ENCODE measurements at regions not wholly inside any gene's neighbourhood (a gene's known extent, or its start where the extent isn't known, plus 50 kb on each side); places are given as distances from the start of the nearest gene placed in this dataset.

DNA sequence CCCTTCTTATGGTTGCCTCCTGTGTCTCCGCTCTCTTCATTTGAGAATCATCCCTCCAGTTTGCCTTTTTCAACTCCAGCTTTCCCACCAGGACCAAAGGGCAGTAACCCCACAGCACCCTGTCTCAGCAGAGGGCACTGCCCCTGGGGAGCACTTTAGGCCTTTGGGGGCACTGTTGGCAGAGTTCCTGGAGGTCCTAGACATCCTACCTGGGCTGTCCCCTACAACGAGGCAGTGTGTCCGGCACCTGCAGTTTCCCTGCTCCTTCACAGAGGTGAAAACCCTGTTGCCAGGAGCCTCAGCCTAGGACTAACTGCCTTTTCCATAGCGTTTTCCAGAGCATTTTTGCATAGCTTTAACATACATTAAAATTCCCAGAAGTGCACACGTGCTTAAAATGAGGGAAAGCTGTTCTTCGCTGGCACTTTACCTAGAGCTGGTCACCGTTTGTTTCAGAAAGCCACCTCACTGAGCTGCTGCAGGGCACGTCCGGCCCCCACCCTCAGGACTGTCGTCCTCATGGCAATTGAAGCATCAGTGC lies 234.9 kb downstream of the TEX29 start:
- no peak for DNase-seq

DNA sequence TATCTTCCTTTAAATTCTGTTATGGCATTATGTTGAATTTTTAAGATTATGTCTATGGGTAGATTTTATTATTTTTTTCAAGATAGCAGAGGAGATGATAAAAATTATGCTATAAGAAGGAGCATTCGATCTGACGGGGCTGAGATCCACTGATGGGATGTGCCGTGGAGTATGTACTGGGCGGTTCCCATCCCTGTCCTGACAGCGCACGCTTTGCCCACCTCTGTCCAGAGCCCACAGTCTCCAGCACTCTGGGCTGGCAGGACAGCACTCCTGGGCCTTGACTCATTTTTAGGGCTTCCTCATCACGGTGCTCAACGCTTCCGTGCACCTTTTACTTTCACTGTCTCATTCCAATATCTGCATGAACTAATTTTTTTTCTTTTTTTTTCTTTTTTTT lies 235.5 kb downstream of the TEX29 start:
- DNase-seq: no peak

DNA sequence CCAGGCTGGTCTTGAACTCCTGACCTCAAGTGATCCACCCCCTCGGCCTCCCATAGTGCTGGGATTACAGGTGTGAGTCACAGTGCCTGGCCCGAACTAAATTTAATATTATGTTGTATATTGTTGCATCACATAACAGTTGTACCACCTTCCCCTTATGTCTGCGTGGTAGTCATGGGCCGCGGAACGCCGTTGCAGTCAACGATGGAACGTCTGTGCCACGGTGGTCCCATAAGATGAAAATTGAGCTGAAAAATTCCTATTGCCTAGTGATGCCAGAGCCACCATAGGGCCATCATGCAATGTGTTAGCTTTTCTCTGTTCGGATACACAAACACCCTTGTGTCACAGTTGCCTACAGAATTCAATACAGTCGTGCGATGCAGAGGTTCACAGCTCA lies 236.1 kb downstream of the TEX29 start:
- DNase-seq: no peak

DNA sequence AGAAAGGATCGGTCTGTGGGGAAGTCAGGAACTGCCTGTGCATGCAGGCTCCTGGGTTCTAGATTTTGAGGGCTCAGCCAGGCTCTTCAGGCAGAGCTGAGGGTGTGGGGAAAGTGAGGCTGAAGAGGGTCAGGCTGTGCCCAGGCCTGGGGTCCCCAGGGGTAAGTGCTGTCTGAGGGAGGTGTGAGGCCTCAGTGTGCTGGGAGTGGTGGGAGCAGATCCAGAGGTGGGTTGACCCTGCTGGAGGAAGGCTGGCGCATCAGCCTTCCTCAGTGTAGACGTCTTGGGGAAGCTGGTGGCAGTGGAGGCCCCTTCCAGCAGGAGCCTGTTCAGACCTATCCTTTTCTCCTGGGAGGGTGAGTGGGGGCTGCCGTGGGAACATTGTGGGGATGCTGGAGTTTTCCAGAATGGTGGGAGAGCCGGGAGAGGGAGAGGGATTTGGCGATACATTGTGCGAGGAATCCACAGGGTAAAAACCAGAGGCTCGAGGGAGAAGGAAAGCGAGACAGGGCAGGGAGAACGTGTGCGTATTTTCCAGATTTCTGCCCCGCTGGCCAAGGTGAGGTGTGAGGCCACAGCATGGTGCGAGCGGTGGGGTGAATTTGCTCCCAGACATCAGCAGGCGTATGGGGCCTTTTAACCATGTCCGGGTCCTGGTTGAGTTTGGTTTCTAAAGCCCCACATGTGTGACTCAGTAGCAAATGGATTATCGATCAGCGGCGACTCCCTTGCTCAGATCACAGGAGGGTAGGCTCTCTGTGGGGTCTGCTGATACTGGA lies 237.7 kb downstream of the TEX29 start:
- no peak for DNase-seq

DNA sequence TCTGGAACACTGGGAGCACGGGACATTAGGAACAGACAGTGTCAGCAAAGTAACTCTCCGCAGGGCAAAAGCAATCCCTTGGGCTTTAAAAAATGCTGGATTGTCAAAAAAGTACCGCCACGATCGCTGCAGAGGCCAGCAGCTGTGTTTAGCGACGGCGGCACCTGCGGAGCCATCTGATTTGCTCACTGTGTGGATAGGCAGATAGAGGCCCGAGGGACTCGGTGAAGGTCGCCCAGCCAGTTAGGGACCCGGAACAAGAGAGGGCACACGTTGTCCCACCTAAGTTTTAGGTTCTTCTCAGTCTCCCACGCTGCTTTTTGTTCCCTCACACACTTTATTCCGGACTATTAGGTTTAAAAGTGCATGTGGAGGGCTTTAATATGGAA lies 238.3 kb downstream of the TEX29 start:
- no peak for DNase-seq

DNA sequence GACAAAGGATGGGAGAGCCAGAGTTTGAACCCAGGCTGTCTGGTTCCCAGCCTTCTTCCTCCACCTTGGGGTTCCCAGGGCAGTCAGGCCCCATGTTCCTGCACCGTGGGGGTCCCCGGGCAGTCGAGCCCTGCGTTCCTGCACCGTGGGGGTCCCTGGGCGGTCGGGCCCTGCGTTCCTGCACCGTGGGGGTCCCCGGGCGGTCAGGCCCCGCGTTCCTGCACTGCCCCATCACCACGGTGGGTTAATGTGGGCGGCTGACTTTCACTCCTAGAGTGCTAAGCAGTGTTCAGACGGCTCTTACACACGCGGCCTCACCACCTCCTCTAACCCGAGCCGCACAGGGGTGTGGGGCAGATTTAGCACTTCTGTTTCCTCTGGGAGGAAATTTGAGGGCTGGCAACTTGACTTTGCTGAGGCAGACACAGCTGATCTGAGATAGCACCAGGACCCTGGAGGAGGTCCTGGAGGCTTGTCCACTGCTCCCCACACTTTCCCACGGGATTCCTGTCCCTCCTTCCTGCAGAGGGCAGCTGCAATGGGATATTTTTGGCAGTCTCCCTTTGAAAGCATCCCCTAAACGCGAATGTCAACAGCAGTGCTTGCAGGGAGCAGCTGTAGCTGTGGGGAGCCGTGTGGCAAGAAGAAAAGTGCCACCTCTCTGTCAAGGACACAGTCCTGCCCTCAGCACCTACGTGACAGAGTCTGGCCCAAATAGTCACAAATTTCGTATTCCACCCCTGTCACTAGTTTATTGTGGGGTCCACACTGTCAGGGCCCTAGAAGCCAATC lies 239.4 kb downstream of the TEX29 start:
- DNase-seq: no peak

DNA sequence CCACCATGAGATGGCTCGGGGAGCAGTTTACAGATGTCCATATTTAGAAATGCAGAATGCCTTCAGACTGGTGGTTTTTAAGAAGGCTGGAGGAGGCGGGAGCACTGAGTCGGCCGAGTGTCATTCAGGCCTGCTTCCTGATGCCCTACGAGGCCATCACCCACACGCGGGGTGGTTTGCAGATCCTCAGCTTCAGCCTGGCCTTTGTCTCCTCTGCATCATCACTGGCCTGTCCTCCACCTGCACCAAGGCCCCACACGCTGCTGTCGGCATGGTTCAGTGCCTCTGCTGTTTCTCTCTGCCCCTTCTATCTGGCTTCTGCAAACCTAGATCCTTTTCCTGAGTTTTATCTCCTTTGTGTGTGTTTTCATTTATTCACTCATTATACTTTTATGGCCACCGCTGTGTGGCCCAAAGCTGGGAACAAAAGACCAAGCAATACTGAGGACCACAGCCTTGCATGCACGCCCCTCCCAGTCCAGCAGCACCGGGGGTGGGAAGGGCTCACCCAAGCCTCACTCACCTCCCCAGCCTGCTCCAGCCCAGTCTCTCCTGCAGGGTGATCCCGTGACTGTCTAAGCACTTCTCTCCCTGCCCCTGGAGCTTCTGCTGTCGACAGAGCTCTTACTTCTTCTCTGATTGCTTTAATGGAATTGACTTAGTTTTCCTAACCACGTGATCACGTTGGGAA lies 240.8 kb downstream of the TEX29 start:
- DNase-seq: no peak

DNA sequence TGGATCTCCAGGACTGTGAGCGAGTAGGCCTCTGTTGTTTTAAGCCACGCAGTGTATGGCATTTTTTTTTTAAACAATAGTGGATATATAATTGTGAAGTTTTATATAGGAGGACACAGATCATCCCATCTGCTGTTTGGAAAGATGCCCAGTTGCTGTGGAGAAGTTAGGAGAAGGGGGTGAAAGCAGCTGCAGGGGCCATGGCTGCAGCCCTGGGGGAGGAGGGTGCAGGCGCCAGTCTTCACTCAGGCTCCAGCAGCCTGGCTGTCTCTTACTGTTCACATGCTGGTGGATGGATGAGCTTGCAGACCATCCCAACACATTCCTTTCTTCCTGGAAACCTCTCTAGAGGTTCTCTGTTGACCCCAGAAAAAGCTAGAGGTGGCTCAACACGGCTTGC lies 242.3 kb downstream of the TEX29 start:
- no peak for DNase-seq

DNA sequence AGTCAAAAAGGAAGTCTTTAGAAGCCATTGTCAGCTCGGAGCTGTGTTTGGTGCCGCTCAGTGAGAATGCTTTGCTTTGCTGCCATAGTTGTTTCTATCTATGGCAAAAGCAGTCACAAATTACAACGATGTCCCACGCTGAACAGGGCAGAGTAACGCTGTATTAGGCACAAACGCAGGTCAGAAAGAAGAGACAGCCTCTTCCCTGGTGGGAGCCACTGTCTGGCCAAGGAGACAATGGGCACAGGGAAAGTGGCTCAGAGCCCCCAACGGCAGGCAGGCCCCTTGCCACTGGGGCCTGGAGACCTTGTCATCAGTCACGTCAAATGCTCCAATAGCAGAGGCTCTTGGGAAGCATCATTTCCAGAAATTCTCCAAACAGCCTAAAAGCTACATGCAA lies 244.2 kb downstream of the TEX29 start:
- DNase-seq: no peak

DNA sequence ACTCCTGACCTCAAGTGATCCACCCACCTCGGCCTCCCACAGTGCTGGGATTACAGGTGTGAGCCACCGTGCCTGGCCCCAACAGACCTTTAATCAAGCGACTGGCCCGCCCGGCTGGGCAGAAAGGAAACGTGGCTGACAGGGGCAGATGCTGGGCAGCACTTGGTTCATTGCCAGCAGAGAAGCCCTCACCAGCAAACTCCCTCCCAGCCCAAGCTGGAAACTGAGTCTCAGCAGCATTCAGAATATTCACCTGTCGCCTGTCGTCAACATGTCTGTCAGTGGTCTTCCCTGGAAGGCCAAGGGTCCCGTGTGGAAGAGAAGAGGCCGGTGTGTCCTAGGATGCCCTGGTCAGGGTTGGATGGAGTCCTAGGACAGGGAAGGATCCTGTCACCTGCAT lies 245.0 kb downstream of the TEX29 start:
- DNase-seq: no peak

DNA sequence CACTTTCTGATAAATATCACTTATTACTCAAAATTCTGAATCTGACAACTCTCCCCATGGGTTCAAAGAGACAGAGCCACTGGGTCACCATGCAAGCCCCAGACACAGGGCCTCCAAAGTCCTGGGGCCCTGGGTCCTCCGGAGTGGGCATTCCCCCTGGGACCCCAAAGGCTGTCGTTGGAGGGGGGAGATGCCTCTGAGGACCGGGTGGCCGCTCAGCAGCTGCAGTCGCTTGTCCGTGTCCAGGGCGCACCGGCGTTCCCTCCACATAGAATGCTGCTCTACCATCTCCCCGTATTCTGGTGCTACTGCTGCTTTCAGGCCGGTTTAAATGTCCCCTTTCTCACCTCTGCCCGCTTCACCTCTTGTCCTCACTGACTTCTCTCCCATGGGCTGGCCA lies 246.1 kb downstream of the TEX29 start:
- DNase-seq: no peak

DNA sequence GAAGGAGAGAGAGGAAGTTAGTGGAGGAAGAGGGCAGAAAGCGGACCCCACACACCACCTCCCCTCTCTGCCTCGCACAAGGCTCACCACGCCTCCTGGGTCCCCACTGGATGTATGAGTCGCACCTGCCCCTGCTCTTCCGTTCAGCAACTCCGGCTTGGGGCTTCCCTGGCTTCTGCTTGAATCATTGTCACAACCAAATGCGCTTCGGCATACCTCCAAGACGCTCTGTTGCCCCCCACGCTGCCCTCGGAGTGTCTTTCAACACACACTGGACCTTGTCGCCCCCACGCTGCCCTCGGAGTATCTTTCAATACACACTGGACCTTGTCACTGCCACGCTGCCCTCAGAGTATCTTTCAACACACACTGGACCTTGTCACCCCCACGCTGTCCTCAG lies 247.2 kb downstream of the TEX29 start:
- DNase-seq: no peak

DNA sequence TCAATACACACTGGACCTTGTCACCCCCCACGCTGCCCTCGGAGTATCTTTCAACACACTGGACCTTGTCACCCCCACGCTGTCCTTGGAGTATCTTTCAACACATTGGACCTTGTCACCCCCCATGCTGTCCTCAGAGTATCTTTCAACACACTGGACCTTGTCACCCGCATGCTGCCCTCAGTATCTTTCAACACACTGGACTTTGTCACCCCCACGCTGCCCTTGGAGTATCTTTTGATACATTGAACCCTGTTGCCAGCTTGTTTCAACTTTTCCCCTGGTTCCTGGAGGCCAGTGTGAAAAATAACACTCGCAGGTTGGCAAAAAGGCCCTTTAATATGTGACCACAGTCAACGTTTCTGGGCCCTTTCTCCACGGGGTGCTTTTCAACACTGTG lies 247.8 kb downstream of the TEX29 start:
- no peak for DNase-seq

DNA sequence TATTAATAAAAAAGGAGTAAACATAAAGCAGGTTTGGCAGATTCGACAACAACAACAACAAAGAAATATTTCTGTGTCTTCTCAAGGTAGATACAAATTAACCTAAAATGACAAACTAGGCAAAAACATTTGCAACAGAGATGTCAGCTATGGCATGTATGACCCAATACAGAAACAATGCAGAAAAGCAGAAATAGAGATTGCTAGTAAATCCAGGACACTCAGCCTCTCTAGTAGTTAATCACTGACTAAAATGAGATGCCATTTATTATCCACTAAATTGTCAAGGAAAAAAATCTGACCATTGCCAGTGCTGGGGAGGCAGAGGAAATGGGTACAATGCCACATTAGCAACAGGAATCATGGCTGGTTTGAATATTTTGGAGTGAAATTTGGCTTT lies 250.5 kb downstream of the TEX29 start:
- no peak for DNase-seq

DNA sequence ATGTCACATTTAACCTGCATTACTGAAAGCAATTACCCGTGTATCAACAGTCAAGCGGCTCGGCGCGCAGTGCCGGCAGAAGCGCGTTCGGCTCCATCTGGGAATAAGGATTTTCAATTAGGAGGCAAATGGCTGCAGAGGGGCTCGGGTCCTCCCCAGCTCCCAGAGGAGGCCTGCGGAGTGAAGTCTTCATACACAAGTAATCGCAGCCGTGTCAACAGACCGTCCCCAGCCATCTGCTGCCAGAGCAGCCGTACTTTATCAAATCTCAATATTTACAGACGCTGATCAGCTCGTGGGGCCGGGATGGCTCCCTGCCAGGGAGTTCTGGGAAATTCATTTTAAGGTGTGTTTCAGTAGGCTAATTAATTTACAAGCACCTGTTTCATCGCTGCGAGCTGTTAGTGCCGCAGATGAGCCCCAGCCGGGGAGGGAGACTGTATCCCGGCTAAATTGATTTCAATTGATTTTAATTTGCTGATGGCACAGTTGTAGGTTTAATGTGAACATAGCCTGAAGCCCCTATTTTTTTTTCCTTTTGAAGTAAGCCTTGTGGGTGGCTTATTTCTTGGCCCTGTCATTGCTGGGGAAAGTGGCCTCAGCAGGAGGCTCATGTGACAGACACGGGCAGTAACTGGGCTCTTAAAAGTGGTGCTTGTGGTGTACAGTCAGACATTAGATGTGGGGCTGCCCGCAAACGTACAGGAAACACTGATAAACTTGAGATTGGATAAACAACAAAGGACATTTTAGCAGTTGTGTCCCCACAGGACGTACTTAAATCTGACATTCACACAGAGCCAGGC lies 252.7 kb downstream of the TEX29 start:
- DNase-seq: no peak

DNA sequence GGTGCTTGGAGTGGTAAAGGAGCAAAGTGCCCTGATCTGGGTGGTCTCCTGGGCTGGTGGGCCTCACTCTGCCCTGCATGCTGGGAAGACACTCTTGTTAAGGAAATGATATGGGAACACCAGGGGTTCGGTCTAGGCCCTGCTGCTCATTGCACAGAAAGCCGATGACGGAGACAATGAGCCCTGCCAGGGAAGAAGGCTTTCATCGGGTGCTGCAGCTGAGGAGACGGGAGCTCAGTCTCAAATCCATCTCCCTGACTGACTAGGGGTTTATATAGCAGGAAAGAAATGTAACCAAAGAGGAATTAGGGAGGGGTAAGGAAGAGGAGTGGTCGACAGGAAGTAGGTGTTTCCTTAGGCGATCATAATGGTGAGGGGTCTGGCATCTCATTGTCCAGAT lies 253.4 kb downstream of the TEX29 start:
- DNase-seq: no peak

DNA sequence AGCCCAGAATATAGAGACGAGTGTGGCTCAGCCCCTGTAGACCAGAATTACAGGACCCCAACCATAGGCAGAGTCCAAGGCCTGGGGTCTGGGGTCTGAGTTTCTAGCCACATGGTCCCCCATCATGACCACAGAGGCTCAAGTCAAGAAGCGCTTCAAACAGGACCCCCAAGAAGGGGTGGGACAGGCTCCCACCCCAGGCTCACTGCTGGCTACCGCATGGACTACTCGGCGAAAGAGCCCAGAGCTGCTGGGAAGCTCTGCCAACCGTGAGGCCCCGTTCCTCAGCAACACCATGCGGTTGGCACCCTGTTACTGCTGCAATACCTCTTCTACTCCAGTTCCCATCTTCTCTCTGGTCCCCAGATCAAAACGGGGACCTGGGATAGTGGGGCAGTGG lies 254.8 kb downstream of the TEX29 start:
- DNase-seq: no peak

DNA sequence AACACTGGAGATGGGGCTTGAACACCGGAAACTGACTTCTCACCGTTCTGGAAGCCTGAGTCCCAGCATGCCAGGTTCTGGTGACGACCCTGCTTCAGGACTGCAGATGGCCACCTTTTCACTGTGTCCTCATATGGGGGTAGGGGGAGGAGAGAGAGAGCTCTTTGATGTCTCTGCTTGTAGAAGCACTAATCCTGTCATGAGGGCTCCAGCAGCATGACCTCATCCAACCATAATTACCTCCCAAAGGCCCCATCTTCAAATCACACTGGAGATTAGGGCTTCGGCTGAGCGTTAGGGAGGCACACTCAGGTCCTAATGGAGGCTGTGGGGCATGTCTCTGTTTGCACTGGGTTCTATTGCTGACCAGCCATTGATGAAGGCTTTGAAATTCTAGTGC lies 255.3 kb downstream of the TEX29 start:
- no peak for DNase-seq

DNA sequence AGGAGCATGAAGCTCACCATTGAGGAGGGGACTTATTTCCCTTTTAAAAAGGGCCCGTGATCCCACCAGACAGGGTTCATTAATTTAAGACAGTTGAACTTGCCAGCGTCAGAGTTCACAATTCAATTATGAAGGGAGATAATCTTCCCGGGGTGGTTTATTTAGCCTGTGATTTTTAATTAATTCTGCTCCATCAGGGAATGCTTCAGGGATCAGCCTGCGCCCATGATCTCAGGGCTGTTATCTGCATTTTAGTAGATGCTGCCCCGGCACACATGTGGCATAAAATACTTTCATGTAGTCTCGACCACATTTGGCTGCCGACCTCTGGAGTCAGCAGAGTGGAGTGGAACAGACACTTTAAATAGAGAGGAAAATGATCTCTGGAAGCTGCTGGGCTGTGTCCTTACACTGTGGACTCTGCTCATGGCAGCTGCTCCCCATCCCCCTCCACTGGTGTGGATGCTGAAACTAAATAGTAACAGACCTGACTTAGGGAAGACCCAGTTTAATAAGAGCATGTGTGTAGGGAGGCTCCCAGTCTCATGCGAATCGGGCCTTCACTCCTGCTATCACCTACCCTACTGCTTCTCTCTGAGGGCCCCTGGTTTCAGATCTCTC lies 256.9 kb downstream of the TEX29 start:
- no peak for DNase-seq

DNA sequence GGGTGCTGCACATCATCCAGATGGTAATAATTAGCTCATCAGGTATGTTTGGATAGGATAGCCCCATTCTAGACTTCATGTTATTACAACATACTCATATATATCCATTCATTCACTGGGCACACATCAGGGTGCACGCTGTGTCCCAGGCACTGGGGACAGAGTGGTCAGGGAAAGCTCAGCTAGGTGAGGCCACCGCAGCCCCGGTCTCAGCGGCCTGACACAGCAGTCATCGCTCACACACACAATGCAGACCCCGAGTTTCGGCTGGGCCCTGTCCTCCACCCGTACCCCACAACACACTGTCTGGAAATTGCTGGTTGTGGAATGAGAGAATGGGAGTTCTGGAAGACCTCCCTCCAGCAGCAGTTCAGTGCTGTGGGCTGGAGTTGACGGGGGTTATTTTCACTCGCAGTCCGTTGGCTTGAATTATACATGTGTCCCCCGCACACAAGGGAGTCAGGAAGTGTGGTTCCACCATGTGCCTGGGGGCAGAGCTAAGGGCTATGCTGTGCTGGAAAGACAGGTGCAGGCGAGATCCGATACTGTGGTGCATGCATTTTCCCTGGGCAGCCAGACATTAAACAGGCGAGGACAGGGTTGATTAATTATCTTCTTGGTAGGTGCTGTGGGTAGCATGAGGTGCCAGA lies 257.6 kb downstream of the TEX29 start:
- no peak for DNase-seq

Data from hypothalamus (tissue), 51 donors.